GM12864 (cell line): ENCODE measurements at regions not wholly inside any gene's neighbourhood (a gene's known extent, or its start where the extent isn't known, plus 50 kb on each side); places are given as distances from the start of the nearest gene placed in this dataset.
"Not testable (repeated sequence)": the region's sequence is repeated elsewhere in the genome, so short reads cannot be mapped to it uniquely, and the experiment has no call there.

ENCODE experiments used
- DNase-seq: peaks from one replicate; pipeline ENCODE4 v3.0.0-alpha.2; 2011; ENCODE audit warnings: low read depth
- H3K4me3 ChIP-seq: 2 replicates; pipeline ENCODE4 v1.5.1; 2011; ENCODE audit warnings: mild to moderate bottlenecking, low read depth, low read length, control low read depth
- TF ChIP-seq, protein P1 (sequence below): IDR thresholded peaks from 2 replicates; pipeline ENCODE4 v1.5.1; 2011; ENCODE audit warnings: low read depth, mild to moderate bottlenecking, moderate library complexity, low read length, control low read depth, inconsistent platforms; ENCODE audit errors: missing control alignments

- TF ChIP-seq, protein P1, sequence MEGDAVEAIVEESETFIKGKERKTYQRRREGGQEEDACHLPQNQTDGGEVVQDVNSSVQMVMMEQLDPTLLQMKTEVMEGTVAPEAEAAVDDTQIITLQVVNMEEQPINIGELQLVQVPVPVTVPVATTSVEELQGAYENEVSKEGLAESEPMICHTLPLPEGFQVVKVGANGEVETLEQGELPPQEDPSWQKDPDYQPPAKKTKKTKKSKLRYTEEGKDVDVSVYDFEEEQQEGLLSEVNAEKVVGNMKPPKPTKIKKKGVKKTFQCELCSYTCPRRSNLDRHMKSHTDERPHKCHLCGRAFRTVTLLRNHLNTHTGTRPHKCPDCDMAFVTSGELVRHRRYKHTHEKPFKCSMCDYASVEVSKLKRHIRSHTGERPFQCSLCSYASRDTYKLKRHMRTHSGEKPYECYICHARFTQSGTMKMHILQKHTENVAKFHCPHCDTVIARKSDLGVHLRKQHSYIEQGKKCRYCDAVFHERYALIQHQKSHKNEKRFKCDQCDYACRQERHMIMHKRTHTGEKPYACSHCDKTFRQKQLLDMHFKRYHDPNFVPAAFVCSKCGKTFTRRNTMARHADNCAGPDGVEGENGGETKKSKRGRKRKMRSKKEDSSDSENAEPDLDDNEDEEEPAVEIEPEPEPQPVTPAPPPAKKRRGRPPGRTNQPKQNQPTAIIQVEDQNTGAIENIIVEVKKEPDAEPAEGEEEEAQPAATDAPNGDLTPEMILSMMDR: no peak
- DNase-seq: no peak
- H3K4me3 ChIP-seq: no peak overlapping the region
These were observed 203.7 kb upstream of the SDK2 start for GRCh38 chr17:73847952-73848351.

DNA sequence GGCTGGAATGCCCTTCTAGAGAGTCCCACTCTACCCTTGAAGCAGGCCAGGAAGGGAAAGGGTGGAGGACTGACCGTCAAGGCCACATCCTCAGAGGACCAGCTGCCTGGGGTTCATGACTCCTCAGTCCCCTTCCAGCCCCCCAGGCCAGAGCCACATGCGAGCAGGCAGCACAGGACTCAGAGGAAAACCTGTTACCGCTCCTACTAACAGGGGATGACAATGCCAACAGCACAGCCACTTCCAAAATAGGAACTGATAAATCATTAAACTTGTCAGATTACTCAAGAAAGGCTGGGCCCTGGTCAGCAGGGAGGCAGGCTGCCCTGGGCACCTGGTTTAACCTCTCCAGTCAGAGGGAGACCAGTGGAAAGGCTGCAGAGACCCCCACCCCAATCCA lies 206.2 kb upstream of the SDK2 start:
- no peak for DNase-seq
- TF ChIP-seq, protein P1: no peak
- H3K4me3 ChIP-seq: no peak overlapping the region

- no peak for DNase-seq
- TF ChIP-seq, protein P1: no peak
- no peak overlapping the region for H3K4me3 ChIP-seq
These were observed 206.8 kb upstream of the SDK2 start for GRCh38 chr17:73851091-73851490.

GRCh38 chr17:73851921-73852320 lies 207.7 kb upstream of the SDK2 start:
- DNase-seq: no peak
- H3K4me3 ChIP-seq: no peak overlapping the region
- TF ChIP-seq, protein P1: no peak

GRCh38 chr17:73855720-73856333 lies 211.6 kb upstream of the SDK2 start:
- H3K4me3 ChIP-seq: no peak overlapping the region
- TF ChIP-seq, protein P1: no peak
- DNase-seq: no peak

DNA sequence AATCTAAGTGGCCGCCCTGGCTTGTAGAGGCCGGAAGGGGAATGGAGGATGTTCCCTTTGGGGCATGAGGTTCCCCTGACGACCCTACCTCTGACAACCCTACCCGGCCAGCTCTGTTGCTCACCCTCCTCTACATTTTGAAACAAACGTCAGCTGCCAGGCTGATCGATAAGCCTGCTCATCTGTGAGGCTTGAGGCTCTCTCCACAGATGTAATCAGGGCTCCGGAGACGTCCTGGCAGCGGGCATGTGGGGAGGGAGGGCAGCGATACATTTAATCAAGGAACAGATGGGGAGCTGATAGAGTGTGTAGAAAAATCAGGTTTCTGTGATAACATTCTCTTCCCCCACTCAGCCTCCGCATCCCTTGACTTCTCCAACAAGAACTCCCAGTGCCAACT lies 212.3 kb upstream of the SDK2 start:
- no peak for DNase-seq
- no peak overlapping the region for H3K4me3 ChIP-seq
- TF ChIP-seq, protein P1: no peak

GRCh38 chr17:73859439-73860008 lies 215.3 kb upstream of the SDK2 start:
- H3K4me3 ChIP-seq, DNase-seq: not testable (repeated sequence)
